Peyer's patch (tissue), 4 donors: ENCODE measurements at regions not wholly inside any gene's neighbourhood (a gene's known extent, or its start where the extent isn't known, plus 50 kb on each side); places are given as distances from the start of the nearest gene placed in this dataset.

Experiments used
- DNase-seq, 3 donors: peaks; one replicate each; pipeline ENCODE4 v3.0.0-alpha.2; 2017 to 2019
- H3K27ac ChIP-seq, 4 donors: fragments of 200-600 bp; sonication (generic); one replicate each; pipeline ENCODE4 v1.5.1; 2016 to 2019
- H3K27me3 ChIP-seq, 2 donors: fragments of 200-600 bp; sonication (generic); one replicate each; pipeline ENCODE4 v1.5.1; 2019
- H3K36me3 ChIP-seq, 3 donors: fragments of 200-600 bp; sonication (generic); one replicate each; pipeline ENCODE4 v1.5.1; 2016 to 2019
- H3K4me1 ChIP-seq, 4 donors: fragments of 200-600 bp; sonication (generic); one replicate each; pipeline ENCODE4 v1.5.1; 2016 to 2019
- H3K4me3 ChIP-seq, 4 donors: fragments of 200-600 bp; sonication (generic); 1 replicate in 3 of 4; 2 replicates in 1 of 4; pipeline ENCODE4 v1.5.1; 2016 to 2019; ENCODE audit warnings: mild to moderate bottlenecking in 1 of 4
- H3K9me3 ChIP-seq, 4 donors: fragments of 200-600 bp; sonication (generic); one replicate each; pipeline ENCODE4 v1.5.1; 2016 to 2019; ENCODE audit warnings: mild to moderate bottlenecking in 1 of 4
- POLR2A ChIP-seq, 2 donors: fragments of 450-650 bp; IDR thresholded peaks; one replicate each; pipeline ENCODE4 v1.5.1; 2017; ENCODE audit warnings: antibody characterized with exemption in 2 of 2, mild to moderate bottlenecking in 2 of 2, moderate library complexity in 2 of 2
- TF ChIP-seq, protein P1 (sequence below), 6 experiments: fragments of 450-650 bp in 4 of 6; fragments of 200-600 bp in 2 of 6; sonication (generic) in 1 of 6; IDR thresholded peaks; one replicate each; pipeline ENCODE4 v1.5.1; 2017 to 2019; ENCODE audit warnings: antibody characterized with exemption in 6 of 6, mild to moderate bottlenecking in 3 of 6, moderate library complexity in 1 of 6

GRCh38 chr2:47262657-47263056, 86.3 kb upstream of the CALM2 start:
- Histone ChIP-seq H3K4me3 (no peak overlapping the region), H3K36me3 (no peaks in the 10 kb centered on the region), H3K9me3 (no peaks in the 10 kb centered on the region), H3K27ac (no peak overlapping the region), H3K27me3 (no peaks in the 10 kb centered on the region), H3K4me1 (peaks cover 0 to 7% (median 0%) of the 10 kb centered on the region in 4 donors)
- TF ChIP-seq, protein P1, sequence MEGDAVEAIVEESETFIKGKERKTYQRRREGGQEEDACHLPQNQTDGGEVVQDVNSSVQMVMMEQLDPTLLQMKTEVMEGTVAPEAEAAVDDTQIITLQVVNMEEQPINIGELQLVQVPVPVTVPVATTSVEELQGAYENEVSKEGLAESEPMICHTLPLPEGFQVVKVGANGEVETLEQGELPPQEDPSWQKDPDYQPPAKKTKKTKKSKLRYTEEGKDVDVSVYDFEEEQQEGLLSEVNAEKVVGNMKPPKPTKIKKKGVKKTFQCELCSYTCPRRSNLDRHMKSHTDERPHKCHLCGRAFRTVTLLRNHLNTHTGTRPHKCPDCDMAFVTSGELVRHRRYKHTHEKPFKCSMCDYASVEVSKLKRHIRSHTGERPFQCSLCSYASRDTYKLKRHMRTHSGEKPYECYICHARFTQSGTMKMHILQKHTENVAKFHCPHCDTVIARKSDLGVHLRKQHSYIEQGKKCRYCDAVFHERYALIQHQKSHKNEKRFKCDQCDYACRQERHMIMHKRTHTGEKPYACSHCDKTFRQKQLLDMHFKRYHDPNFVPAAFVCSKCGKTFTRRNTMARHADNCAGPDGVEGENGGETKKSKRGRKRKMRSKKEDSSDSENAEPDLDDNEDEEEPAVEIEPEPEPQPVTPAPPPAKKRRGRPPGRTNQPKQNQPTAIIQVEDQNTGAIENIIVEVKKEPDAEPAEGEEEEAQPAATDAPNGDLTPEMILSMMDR (IDR thresholded peaks at IDR 0.05), result no peak
- no peak for TF ChIP-seq POLR2A (IDR thresholded peaks at IDR 0.05)
- DNase-seq, result no peak

GRCh38 chr2:47260971-47261370, 84.7 kb upstream of the CALM2 start:
- no peak for TF ChIP-seq POLR2A (IDR thresholded peaks at IDR 0.05)
- TF ChIP-seq, protein P1 (IDR thresholded peaks at IDR 0.05), result no peak
- Histone ChIP-seq H3K27me3 (no peaks in the 10 kb centered on the region), H3K27ac (no peak overlapping the region), H3K4me1 (no peaks in the 10 kb centered on the region), H3K9me3 (no peaks in the 10 kb centered on the region), H3K36me3 (no peaks in the 10 kb centered on the region), H3K4me3 (no peak overlapping the region)
- no peak for DNase-seq

GRCh38 chr2:47259829-47260228, 83.5 kb upstream of the CALM2 start:
- Histone ChIP-seq H3K27me3 (no peaks in the 10 kb centered on the region), H3K36me3 (no peaks in the 10 kb centered on the region), H3K4me3 (no peak overlapping the region), H3K9me3 (no peaks in the 10 kb centered on the region), H3K4me1 (no peaks in the 10 kb centered on the region), H3K27ac (no peak overlapping the region)
- TF ChIP-seq, protein P1 (IDR thresholded peaks at IDR 0.05), result no peak
- no peak for TF ChIP-seq POLR2A (IDR thresholded peaks at IDR 0.05)
- no peak for DNase-seq

DNA sequence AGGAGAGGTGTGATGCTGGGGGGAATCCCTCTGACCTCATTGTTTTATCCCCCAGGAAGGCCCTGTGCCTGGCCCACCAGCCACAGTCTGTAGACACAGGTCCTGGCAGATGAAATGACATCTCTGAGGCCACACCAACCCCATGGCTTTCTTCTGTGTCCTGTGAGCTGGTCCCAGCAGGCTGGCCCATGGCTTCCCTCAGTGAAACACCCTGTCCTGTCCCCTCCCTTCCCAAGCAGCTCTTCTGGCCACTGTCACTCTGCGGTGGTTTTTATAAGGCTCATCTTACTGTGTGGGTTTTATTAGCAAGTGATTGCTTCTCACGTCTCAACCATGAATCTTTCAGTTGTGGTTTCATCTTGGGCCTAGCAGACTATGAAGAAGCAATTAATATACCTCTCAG, 81.6 kb upstream of the CALM2 start:
- DNase-seq, result no peak

GRCh38 chr2:47256416-47257087, 80.2 kb upstream of the CALM2 start:
- Histone ChIP-seq H3K4me3 (no peak overlapping the region), H3K9me3 (no peaks in the 10 kb centered on the region), H3K4me1 (no peaks in the 10 kb centered on the region), H3K27me3 (no peaks in the 10 kb centered on the region), H3K27ac (no peak overlapping the region), H3K36me3 (no peaks in the 10 kb centered on the region)
- TF ChIP-seq POLR2A (IDR thresholded peaks at IDR 0.05), result no peak
- TF ChIP-seq, protein P1 (IDR thresholded peaks at IDR 0.05), result no peak
- DNase-seq, result no peak

More for the DNA sequence above, 81.6 kb upstream of the CALM2 start:
- no peaks in the 10 kb centered on the region for H3K36me3 ChIP-seq
- no peaks in the 10 kb centered on the region for H3K9me3 ChIP-seq
- no peak overlapping the region for H3K27ac ChIP-seq
- no peaks in the 10 kb centered on the region for H3K4me1 ChIP-seq
- H3K4me3 ChIP-seq, result no peak overlapping the region
- no peaks in the 10 kb centered on the region for H3K27me3 ChIP-seq
- TF ChIP-seq POLR2A (IDR thresholded peaks at IDR 0.05), result no peak
- TF ChIP-seq, protein P1 (IDR thresholded peaks at IDR 0.05), result no peak

DNA sequence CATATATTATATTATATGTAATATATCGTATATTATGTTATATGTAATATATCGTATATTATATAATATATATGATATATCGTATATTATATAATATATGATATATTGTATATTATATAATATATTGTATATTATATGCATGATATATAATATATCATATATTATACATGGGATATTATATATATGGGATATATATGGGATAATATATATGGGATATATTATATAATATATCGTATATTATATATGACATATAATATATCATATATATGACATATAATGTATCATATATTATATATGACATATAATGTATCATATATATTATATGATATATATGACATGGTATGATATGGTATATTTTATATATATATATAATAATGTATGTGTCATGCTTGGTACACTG, 79.5 kb upstream of the CALM2 start:
- no peaks in the 10 kb centered on the region for H3K9me3 ChIP-seq
- H3K4me1 ChIP-seq, result no peaks in the 10 kb centered on the region
- no peak for DNase-seq
- no peak for TF ChIP-seq POLR2A (IDR thresholded peaks at IDR 0.05)
- TF ChIP-seq, protein P1 (IDR thresholded peaks at IDR 0.05), result no peak
- no peaks in the 10 kb centered on the region for H3K27me3 ChIP-seq
- no peak overlapping the region for H3K27ac ChIP-seq
- H3K4me3 ChIP-seq, result no peak overlapping the region
- no peaks in the 10 kb centered on the region for H3K36me3 ChIP-seq
